WTC11 (cell line): ENCODE measurements at regions not wholly inside any gene's neighbourhood (a gene's known extent, or its start where the extent isn't known, plus 50 kb on each side); places are given as distances from the start of the nearest gene placed in this dataset.

Source experiments
- ATAC-seq: fragments of 200-7000 bp; cut with Tn5 transposase; 2 replicates; pipeline ENCODE4 v1.10.0; 2021; ENCODE audit warnings: mild to moderate bottlenecking, moderate library complexity
- CTCF ChIA-PET: fragments of 300-600 bp; sonication (Branson Sonifier 250); formaldehyde crosslinking; loops from one replicate; lab custom pipeline; 2021; ENCODE audit warnings: antibody characterized with exemption; lab: Charles Lee
- POLR2A ChIA-PET: fragments of 350-600 bp; sonication (Branson Sonifier 250); formaldehyde crosslinking; loops from one replicate; lab custom pipeline; 2021; ENCODE audit warnings: antibody characterized with exemption; lab: Charles Lee
- DNase-seq: peaks from one replicate; pipeline ENCODE4 v3.0.0; 2021; ENCODE audit warnings: low spot score
- H3K27ac Mint-ChIP-seq: 2 replicates; pipeline ENCODE4 v1.8.0; 2021; ENCODE audit warnings: mixed read lengths
- H3K27me3 Mint-ChIP-seq: 2 replicates; pipeline ENCODE4 v1.8.0; 2021; ENCODE audit warnings: low read depth, mild to moderate bottlenecking, moderate library complexity, mixed read lengths
- H3K36me3 Mint-ChIP-seq: 2 replicates; pipeline ENCODE4 v1.8.0; 2021; ENCODE audit warnings: mixed read lengths
- H3K4me1 Mint-ChIP-seq: 2 replicates; pipeline ENCODE4 v1.8.0; 2022; ENCODE audit warnings: mixed read lengths
- H3K4me3 Mint-ChIP-seq: 2 replicates; pipeline ENCODE4 v1.8.0; 2021; ENCODE audit warnings: mild to moderate bottlenecking, moderate library complexity, mixed read lengths
- H3K9me3 Mint-ChIP-seq: 2 replicates; pipeline ENCODE4 v1.8.0; 2021; ENCODE audit warnings: mixed read lengths
- ETV6 ChIP-seq: sonication (generic); formaldehyde crosslinking; IDR thresholded peaks from 2 replicates; pipeline ENCODE4 v1.8.1; 2022; ENCODE audit warnings: mild to moderate bottlenecking, missing genetic modification reagents
- FOXJ3 ChIP-seq: sonication (generic); formaldehyde crosslinking; IDR thresholded peaks from 2 replicates; pipeline ENCODE4 v1.9.0; 2021; ENCODE audit warnings: missing genetic modification reagents, mild to moderate bottlenecking, borderline replicate concordance
- GTF2I ChIP-seq: fragments of 250-450 bp; sonication (Bioruptor Pico); conservative IDR thresholded peaks from 2 replicates; pipeline ENCODE4 v1.4.0; 2021; ENCODE audit warnings: mild to moderate bottlenecking
- JUN ChIP-seq: sonication (generic); formaldehyde crosslinking; IDR thresholded peaks from 2 replicates; pipeline ENCODE4 v1.8.0; 2023; ENCODE audit warnings: mild to moderate bottlenecking, missing genetic modification reagents
- NFATC4 ChIP-seq: fragments of 250-450 bp; sonication (Bioruptor Pico); IDR thresholded peaks from 2 replicates; pipeline ENCODE4 v1.9.0; 2021; ENCODE audit warnings: mild to moderate bottlenecking
- NR2C2 ChIP-seq: sonication (generic); formaldehyde crosslinking; IDR thresholded peaks from 2 replicates; pipeline ENCODE4 v1.8.0; 2022; ENCODE audit warnings: mild to moderate bottlenecking, missing genetic modification reagents
- SMAD3 ChIP-seq: sonication (generic); formaldehyde crosslinking; IDR thresholded peaks from 2 replicates; pipeline ENCODE4 v1.8.0; 2022; ENCODE audit warnings: missing genetic modification reagents, mild to moderate bottlenecking, borderline replicate concordance
- TCF7 ChIP-seq: sonication (generic); formaldehyde crosslinking; IDR thresholded peaks from 2 replicates; pipeline ENCODE4 v1.8.0; 2022; ENCODE audit warnings: mild to moderate bottlenecking, low read depth, missing genetic modification reagents, moderate library complexity
- ZBTB21 ChIP-seq: sonication (generic); formaldehyde crosslinking; IDR thresholded peaks from 2 replicates; pipeline ENCODE4 v1.8.1; 2023; ENCODE audit warnings: mild to moderate bottlenecking, missing genetic modification reagents, borderline replicate concordance
- ZNF219 ChIP-seq: sonication (generic); formaldehyde crosslinking; IDR thresholded peaks from 2 replicates; pipeline ENCODE4 v1.8.0; 2023; ENCODE audit warnings: missing genetic modification reagents, mild to moderate bottlenecking, borderline replicate concordance
- ZNF232 ChIP-seq: sonication (generic); formaldehyde crosslinking; IDR thresholded peaks from 2 replicates; pipeline ENCODE4 v1.8.0; 2022; ENCODE audit warnings: mild to moderate bottlenecking, missing genetic modification reagents
- TF ChIP-seq, protein P1 (sequence below): sonication (generic); formaldehyde crosslinking; IDR thresholded peaks from 2 replicates; pipeline ENCODE4 v1.8.0; 2022; ENCODE audit warnings: mild to moderate bottlenecking, missing genetic modification reagents
- TF ChIP-seq, protein P2 (sequence below): sonication (generic); formaldehyde crosslinking; IDR thresholded peaks from 2 replicates; pipeline ENCODE4 v1.8.0; 2023; ENCODE audit warnings: missing genetic modification reagents, mild to moderate bottlenecking, borderline replicate concordance
- TF ChIP-seq, protein P3 (sequence below): fragments of 200-600 bp; IDR thresholded peaks from 2 replicates; pipeline ENCODE4 v1.8.0; 2022; ENCODE audit warnings: antibody characterized with exemption
- TF ChIP-seq, protein P4 (sequence below): sonication (generic); formaldehyde crosslinking; IDR thresholded peaks from 2 replicates; pipeline ENCODE4 v1.8.1; 2022; ENCODE audit warnings: low read depth, missing genetic modification reagents, borderline replicate concordance
- TF ChIP-seq, protein P5 (sequence below): sonication (generic); formaldehyde crosslinking; conservative IDR thresholded peaks from 2 replicates; pipeline ENCODE4 v1.8.1; 2022; ENCODE audit warnings: mild to moderate bottlenecking, missing genetic modification reagents
- TF ChIP-seq, protein P6 (sequence below): sonication (generic); formaldehyde crosslinking; IDR thresholded peaks from 2 replicates; pipeline ENCODE4 v1.8.1; 2022; ENCODE audit warnings: low read depth, mild to moderate bottlenecking, moderate library complexity, missing genetic modification reagents, borderline replicate concordance
- TF ChIP-seq, protein P7 (sequence below): sonication (generic); formaldehyde crosslinking; IDR thresholded peaks from 2 replicates; pipeline ENCODE4 v1.8.1; 2023; ENCODE audit warnings: mild to moderate bottlenecking, moderate library complexity, missing genetic modification reagents

DNA sequence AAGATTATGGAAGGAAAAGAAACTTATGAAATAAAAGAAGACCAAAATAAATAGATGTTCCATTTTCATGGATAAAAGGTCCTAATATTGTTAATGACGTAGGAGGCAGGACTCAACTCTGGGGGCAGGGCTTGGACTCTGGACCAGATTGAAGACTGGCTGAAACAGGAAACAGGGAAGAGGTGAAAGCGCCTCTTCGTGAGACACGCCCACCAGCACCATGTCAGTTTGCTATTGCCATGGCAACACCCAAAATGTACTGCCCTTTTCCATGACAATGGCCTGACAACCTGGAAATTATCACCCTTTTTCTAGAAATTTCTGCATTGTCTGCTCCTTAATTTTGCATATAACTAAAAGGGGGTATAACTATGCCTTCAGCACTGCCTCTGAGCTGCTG is 1522.2 kb downstream of the TBC1D22A start (continued):
- TF ChIP-seq ZNF232 (CRISPR knock-in tag): no peak
- TF ChIP-seq, protein P1, sequence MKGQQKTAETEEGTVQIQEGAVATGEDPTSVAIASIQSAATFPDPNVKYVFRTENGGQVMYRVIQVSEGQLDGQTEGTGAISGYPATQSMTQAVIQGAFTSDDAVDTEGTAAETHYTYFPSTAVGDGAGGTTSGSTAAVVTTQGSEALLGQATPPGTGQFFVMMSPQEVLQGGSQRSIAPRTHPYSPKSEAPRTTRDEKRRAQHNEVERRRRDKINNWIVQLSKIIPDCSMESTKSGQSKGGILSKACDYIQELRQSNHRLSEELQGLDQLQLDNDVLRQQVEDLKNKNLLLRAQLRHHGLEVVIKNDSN (CRISPR knock-in tag): no peak
- TF ChIP-seq ZNF219 (CRISPR knock-in tag): no peak
- TF ChIP-seq, protein P2, sequence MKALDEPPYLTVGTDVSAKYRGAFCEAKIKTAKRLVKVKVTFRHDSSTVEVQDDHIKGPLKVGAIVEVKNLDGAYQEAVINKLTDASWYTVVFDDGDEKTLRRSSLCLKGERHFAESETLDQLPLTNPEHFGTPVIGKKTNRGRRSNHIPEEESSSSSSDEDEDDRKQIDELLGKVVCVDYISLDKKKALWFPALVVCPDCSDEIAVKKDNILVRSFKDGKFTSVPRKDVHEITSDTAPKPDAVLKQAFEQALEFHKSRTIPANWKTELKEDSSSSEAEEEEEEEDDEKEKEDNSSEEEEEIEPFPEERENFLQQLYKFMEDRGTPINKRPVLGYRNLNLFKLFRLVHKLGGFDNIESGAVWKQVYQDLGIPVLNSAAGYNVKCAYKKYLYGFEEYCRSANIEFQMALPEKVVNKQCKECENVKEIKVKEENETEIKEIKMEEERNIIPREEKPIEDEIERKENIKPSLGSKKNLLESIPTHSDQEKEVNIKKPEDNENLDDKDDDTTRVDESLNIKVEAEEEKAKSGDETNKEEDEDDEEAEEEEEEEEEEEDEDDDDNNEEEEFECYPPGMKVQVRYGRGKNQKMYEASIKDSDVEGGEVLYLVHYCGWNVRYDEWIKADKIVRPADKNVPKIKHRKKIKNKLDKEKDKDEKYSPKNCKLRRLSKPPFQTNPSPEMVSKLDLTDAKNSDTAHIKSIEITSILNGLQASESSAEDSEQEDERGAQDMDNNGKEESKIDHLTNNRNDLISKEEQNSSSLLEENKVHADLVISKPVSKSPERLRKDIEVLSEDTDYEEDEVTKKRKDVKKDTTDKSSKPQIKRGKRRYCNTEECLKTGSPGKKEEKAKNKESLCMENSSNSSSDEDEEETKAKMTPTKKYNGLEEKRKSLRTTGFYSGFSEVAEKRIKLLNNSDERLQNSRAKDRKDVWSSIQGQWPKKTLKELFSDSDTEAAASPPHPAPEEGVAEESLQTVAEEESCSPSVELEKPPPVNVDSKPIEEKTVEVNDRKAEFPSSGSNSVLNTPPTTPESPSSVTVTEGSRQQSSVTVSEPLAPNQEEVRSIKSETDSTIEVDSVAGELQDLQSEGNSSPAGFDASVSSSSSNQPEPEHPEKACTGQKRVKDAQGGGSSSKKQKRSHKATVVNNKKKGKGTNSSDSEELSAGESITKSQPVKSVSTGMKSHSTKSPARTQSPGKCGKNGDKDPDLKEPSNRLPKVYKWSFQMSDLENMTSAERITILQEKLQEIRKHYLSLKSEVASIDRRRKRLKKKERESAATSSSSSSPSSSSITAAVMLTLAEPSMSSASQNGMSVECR (CRISPR knock-in tag): no peak
- TF ChIP-seq GTF2I (CRISPR knock-in tag): no peak
- TF ChIP-seq, protein P3, sequence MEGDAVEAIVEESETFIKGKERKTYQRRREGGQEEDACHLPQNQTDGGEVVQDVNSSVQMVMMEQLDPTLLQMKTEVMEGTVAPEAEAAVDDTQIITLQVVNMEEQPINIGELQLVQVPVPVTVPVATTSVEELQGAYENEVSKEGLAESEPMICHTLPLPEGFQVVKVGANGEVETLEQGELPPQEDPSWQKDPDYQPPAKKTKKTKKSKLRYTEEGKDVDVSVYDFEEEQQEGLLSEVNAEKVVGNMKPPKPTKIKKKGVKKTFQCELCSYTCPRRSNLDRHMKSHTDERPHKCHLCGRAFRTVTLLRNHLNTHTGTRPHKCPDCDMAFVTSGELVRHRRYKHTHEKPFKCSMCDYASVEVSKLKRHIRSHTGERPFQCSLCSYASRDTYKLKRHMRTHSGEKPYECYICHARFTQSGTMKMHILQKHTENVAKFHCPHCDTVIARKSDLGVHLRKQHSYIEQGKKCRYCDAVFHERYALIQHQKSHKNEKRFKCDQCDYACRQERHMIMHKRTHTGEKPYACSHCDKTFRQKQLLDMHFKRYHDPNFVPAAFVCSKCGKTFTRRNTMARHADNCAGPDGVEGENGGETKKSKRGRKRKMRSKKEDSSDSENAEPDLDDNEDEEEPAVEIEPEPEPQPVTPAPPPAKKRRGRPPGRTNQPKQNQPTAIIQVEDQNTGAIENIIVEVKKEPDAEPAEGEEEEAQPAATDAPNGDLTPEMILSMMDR: no peak

DNA sequence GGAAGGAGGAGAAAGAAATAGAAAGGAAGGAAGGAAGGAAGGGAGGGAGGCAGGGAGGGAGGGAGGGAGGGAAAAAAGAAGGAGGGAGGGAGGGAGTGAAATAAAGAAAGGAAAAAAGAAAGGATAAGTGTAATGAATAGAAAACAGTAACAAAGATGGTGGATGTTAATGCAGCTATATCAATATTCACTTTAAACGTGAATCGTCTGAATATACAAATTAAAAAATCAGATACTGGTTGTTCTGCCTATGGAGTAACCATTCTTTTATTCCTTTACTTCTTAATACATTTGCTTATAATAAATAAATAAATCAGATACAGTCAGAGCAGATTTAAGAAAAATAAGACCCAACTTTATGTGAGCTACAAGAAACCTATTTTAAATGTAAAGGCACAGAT is 1520.4 kb downstream of the TBC1D22A start:
- no peak overlapping the region for H3K4me3 Mint-ChIP-seq
- peaks cover 17% of the 10 kb centered on the region for H3K4me1 Mint-ChIP-seq
- H3K36me3 Mint-ChIP-seq: peaks cover 12% of the 10 kb centered on the region
- ChIA-PET CTCF (no interaction called here), POLR2A (no interaction called here)
- H3K9me3 Mint-ChIP-seq: peaks cover 34% of the 10 kb centered on the region
- H3K27ac Mint-ChIP-seq: no peak overlapping the region
- H3K27me3 Mint-ChIP-seq: peaks cover 5% of the 10 kb centered on the region; the same call in 1 of the 2 replicates
- TF ChIP-seq TCF7 (CRISPR knock-in tag) (no peak), JUN (CRISPR knock-in tag) (no peak), NFATC4 (CRISPR knock-in tag) (no peak), FOXJ3 (CRISPR knock-in tag) (no peak), SMAD3 (CRISPR knock-in tag) (no peak), ETV6 (CRISPR knock-in tag) (no peak)
- TF ChIP-seq, protein P4, sequence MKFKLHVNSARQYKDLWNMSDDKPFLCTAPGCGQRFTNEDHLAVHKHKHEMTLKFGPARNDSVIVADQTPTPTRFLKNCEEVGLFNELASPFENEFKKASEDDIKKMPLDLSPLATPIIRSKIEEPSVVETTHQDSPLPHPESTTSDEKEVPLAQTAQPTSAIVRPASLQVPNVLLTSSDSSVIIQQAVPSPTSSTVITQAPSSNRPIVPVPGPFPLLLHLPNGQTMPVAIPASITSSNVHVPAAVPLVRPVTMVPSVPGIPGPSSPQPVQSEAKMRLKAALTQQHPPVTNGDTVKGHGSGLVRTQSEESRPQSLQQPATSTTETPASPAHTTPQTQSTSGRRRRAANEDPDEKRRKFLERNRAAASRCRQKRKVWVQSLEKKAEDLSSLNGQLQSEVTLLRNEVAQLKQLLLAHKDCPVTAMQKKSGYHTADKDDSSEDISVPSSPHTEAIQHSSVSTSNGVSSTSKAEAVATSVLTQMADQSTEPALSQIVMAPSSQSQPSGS (CRISPR knock-in tag): no peak
- TF ChIP-seq, protein P5, sequence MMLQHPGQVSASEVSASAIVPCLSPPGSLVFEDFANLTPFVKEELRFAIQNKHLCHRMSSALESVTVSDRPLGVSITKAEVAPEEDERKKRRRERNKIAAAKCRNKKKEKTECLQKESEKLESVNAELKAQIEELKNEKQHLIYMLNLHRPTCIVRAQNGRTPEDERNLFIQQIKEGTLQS (CRISPR knock-in tag): no peak
- DNase-seq (no peak), ATAC-seq (no peak)

DNA sequence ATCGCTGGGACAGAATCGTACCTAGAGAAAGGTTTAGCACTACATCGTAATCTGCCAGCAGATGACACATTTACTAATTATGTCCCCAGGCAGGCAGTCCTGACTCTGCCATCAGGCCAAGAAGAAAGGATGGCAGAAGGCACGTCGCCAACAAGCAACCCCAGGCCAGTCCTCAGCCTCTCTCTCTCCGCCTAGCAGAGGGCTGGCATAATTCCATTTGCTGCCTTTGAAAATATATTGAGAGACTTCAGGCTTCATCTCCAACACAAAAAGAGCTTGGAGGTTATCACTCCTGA is 1517.0 kb downstream of the TBC1D22A start:
- peaks cover 5% of the 10 kb centered on the region; the same call in 1 of the 2 replicates for H3K27me3 Mint-ChIP-seq
- peaks cover 12% of the 10 kb centered on the region for H3K36me3 Mint-ChIP-seq
- POLR2A ChIA-PET: interaction anchor here (0.7 kb wide), 1 partner anchor 42 kb away, joined by 4 read pairs; no protein-coding TSS in a partner anchor
- no peak overlapping the region for H3K4me3 Mint-ChIP-seq
- ATAC-seq (no peak), DNase-seq (no peak)
- peaks cover 26% of the 10 kb centered on the region for H3K9me3 Mint-ChIP-seq
- CTCF ChIA-PET: interaction anchor here (0.7 kb wide), 1 partner anchor 18 kb away, joined by 4 read pairs; no protein-coding TSS in a partner anchor
- H3K27ac Mint-ChIP-seq: no peak overlapping the region
- peaks cover 13% of the 10 kb centered on the region for H3K4me1 Mint-ChIP-seq
- TF ChIP-seq NFATC4 (CRISPR knock-in tag) (no peak), ZBTB21 (CRISPR knock-in tag) (no peak), ETV6 (CRISPR knock-in tag) (no peak), NR2C2 (CRISPR knock-in tag) (no peak), GTF2I (CRISPR knock-in tag) (no peak)
- TF ChIP-seq, protein P6, sequence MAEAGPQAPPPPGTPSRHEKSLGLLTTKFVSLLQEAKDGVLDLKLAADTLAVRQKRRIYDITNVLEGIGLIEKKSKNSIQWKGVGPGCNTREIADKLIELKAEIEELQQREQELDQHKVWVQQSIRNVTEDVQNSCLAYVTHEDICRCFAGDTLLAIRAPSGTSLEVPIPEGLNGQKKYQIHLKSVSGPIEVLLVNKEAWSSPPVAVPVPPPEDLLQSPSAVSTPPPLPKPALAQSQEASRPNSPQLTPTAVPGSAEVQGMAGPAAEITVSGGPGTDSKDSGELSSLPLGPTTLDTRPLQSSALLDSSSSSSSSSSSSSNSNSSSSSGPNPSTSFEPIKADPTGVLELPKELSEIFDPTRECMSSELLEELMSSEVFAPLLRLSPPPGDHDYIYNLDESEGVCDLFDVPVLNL: no peak
- TF ChIP-seq, protein P7, sequence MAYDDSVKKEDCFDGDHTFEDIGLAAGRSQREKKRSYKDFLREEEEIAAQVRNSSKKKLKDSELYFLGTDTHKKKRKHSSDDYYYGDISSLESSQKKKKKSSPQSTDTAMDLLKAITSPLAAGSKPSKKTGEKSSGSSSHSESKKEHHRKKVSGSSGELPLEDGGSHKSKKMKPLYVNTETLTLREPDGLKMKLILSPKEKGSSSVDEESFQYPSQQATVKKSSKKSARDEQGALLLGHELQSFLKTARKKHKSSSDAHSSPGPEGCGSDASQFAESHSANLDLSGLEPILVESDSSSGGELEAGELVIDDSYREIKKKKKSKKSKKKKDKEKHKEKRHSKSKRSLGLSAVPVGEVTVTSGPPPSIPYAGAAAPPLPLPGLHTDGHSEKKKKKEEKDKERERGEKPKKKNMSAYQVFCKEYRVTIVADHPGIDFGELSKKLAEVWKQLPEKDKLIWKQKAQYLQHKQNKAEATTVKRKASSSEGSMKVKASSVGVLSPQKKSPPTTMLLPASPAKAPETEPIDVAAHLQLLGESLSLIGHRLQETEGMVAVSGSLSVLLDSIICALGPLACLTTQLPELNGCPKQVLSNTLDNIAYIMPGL (CRISPR knock-in tag): no peak
- TF ChIP-seq, protein P3: no peak
